IMR-90 (cell line): ENCODE measurements at regions not wholly inside any gene's neighbourhood (a gene's known extent, or its start where the extent isn't known, plus 50 kb on each side); places are given as distances from the start of the nearest gene placed in this dataset.

ENCODE experiments used
- BHLHE40 ChIP-seq: fragments of 150-350 bp; IDR thresholded peaks from 2 replicates; pipeline ENCODE4 v1.6.1; 2016; ENCODE audit warnings: mild to moderate bottlenecking, low read depth, low read length
- MAZ ChIP-seq: IDR thresholded peaks from 2 replicates; pipeline ENCODE4 v1.6.1; 2012; ENCODE audit warnings: low read depth, mild to moderate bottlenecking, low read length, improper control_type of control experiment, moderate library complexity, borderline replicate concordance
- NFE2L2 ChIP-seq: fragments of 150-350 bp; IDR thresholded peaks from 2 replicates; pipeline ENCODE4 v1.6.1; 2016; ENCODE audit warnings: low read depth, mild to moderate bottlenecking, low read length
- POLR2A ChIP-seq: IDR thresholded peaks from 2 replicates; pipeline ENCODE4 v1.6.1; 2012; ENCODE audit warnings: mild to moderate bottlenecking, low read depth, low read length
- RCOR1 ChIP-seq: IDR thresholded peaks from 2 replicates; pipeline ENCODE4 v1.6.1; 2012; ENCODE audit warnings: mild to moderate bottlenecking, low read length, improper control_type of control experiment; ENCODE audit not compliant: insufficient replicate concordance
- TF ChIP-seq, protein P1 (sequence below): conservative IDR thresholded peaks from 2 replicates; pipeline ENCODE4 v1.5.1; 2012; ENCODE audit warnings: mild to moderate bottlenecking, low read depth, low read length, improper control_type of control experiment

DNA sequence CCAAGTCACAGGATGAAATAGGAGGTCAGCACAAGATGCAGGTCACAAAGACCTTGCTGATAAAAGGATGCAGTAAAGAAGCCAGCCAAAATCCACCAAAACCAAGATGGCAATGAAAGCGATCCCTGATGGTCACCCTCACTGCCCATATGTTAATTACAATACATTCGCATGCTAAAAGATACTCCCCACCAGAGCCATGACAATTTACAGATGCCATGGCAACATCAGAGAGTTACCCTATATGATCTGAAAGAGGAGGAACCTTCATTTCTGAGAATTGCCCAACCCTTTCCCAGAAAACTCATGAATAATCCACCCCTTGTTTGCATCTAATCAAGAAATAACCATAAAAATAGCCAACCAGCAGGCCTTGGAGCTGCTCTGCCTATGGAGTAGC is 709.8 kb downstream of the METTL4 start:
- TF ChIP-seq POLR2A = no peak
- TF ChIP-seq, protein P1, sequence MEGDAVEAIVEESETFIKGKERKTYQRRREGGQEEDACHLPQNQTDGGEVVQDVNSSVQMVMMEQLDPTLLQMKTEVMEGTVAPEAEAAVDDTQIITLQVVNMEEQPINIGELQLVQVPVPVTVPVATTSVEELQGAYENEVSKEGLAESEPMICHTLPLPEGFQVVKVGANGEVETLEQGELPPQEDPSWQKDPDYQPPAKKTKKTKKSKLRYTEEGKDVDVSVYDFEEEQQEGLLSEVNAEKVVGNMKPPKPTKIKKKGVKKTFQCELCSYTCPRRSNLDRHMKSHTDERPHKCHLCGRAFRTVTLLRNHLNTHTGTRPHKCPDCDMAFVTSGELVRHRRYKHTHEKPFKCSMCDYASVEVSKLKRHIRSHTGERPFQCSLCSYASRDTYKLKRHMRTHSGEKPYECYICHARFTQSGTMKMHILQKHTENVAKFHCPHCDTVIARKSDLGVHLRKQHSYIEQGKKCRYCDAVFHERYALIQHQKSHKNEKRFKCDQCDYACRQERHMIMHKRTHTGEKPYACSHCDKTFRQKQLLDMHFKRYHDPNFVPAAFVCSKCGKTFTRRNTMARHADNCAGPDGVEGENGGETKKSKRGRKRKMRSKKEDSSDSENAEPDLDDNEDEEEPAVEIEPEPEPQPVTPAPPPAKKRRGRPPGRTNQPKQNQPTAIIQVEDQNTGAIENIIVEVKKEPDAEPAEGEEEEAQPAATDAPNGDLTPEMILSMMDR = no peak
- TF ChIP-seq BHLHE40 = no peak
- TF ChIP-seq NFE2L2 = no peak
- no peak for TF ChIP-seq MAZ
- TF ChIP-seq RCOR1 = no peak
